ENCODE measurements at regions not wholly inside any gene's neighbourhood (a gene's known extent, or its start where the extent isn't known, plus 50 kb on each side); places are given as distances from the start of the nearest gene placed in this dataset.

- no peaks in the 10 kb centered on the region for H3K27me3 Mint-ChIP-seq
- POLR2A ChIA-PET = no interaction called here
- peaks cover 0 to 14% (median 5%) of the 10 kb centered on the region in 5 donors for H3K9me3 Mint-ChIP-seq
- DNase-seq = no peak
- Histone ChIP-seq H3K4me3 (ENCODE audit: low read length) (no peak overlapping the region), H3K27ac (ENCODE audit: low read depth, low read length) (no peak overlapping the region), H3K9me3 (ENCODE audit: low read length) (no peaks in the 10 kb centered on the region), H3K4me1 (ENCODE audit: insufficient read depth, low read length) (no peaks in the 10 kb centered on the region), H3K27me3 (ENCODE audit: insufficient read depth, low read length, poor library complexity, severe bottlenecking) (no peaks in the 10 kb centered on the region), H3K36me3 (ENCODE audit: insufficient read depth, low read length) (no peaks in the 10 kb centered on the region)
- CTCF ChIA-PET = no interaction called here
- H3K36me3 Mint-ChIP-seq = no peaks in the 10 kb centered on the region
- no peak overlapping the region for H3K27ac Mint-ChIP-seq
- no peaks in the 10 kb centered on the region for H3K4me1 Mint-ChIP-seq
- H3K4me3 Mint-ChIP-seq = no peak overlapping the region
Measured at GRCh38 chr13:34826432-34826831, 115.6 kb upstream of the NBEA start.

DNA sequence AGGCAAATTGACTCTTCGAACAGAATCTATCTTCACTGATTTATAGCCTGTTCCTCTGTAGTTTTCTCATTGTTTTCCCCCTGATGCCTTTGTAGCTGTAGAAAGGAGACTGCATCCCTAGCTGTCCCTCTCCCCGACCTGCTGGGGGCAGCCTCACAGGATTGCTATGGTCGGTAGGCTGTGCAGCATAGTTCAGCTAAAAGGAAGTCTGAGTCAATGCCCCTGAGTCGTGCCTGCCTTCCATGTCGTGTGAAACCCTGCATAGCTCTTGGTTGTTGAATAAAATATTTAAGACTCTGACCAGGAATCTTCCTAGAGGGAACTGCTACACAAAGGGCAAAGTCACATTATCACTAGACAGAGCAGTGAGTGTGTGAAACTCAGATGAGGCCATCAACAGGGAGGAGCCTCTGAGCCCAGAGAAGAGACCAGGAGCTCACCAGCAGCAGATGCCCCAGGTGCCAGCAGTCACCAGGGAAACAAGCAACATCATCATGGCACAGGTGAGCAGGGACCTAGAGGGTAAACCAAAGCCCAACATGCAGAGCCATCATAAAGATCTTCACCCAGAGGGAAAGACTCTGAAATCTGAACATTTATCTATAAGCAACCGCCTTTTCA is 108.4 kb upstream of the NBEA start:
- no peak for DNase-seq
- Histone ChIP-seq H3K36me3 (ENCODE audit: insufficient read depth, low read length) (no peaks in the 10 kb centered on the region), H3K4me1 (ENCODE audit: insufficient read depth, low read length) (no peaks in the 10 kb centered on the region), H3K27me3 (ENCODE audit: insufficient read depth, low read length, poor library complexity, severe bottlenecking) (no peaks in the 10 kb centered on the region), H3K4me3 (ENCODE audit: low read length) (no peak overlapping the region), H3K9me3 (ENCODE audit: low read length) (no peaks in the 10 kb centered on the region), H3K27ac (ENCODE audit: low read depth, low read length) (no peak overlapping the region)
- no peak overlapping the region for H3K27ac Mint-ChIP-seq
- ChIA-PET CTCF (no interaction called here), POLR2A (no interaction called here)
- no peaks in the 10 kb centered on the region for H3K36me3 Mint-ChIP-seq
- peaks cover 7 to 14% (median 8%) of the 10 kb centered on the region in 5 donors for H3K9me3 Mint-ChIP-seq
- no peaks in the 10 kb centered on the region for H3K4me1 Mint-ChIP-seq
- no peak overlapping the region for H3K4me3 Mint-ChIP-seq
- no peaks in the 10 kb centered on the region for H3K27me3 Mint-ChIP-seq

GRCh38 chr13:34842466-34842865 is 99.6 kb upstream of the NBEA start:
- no peaks in the 10 kb centered on the region for H3K27me3 ChIP-seq (ENCODE audit: insufficient read depth, low read length, poor library complexity, severe bottlenecking)
- no peak overlapping the region for H3K27ac ChIP-seq (ENCODE audit: low read depth, low read length)
- ChIA-PET POLR2A (no interaction called here), CTCF (no interaction called here)
- Mint-ChIP-seq H3K4me1 (no peaks in the 10 kb centered on the region), H3K9me3 (peaks cover 3 to 9% (median 5%) of the 10 kb centered on the region in 5 donors), H3K27me3 (no peaks in the 10 kb centered on the region), H3K4me3 (no peak overlapping the region), H3K27ac (no peak overlapping the region), H3K36me3 (no peaks in the 10 kb centered on the region)
- no peaks in the 10 kb centered on the region for H3K36me3 ChIP-seq (ENCODE audit: insufficient read depth, low read length)
- no peaks in the 10 kb centered on the region for H3K4me1 ChIP-seq (ENCODE audit: insufficient read depth, low read length)
- DNase-seq = no peak
- no peak overlapping the region for H3K4me3 ChIP-seq (ENCODE audit: low read length)
- H3K9me3 ChIP-seq (ENCODE audit: low read length) = no peaks in the 10 kb centered on the region

- Mint-ChIP-seq H3K9me3 (peaks cover 0 to 4% (median 2%) of the 10 kb centered on the region in 5 donors), H3K27me3 (no peaks in the 10 kb centered on the region), H3K27ac (no peak overlapping the region), H3K4me1 (no peaks in the 10 kb centered on the region), H3K36me3 (no peaks in the 10 kb centered on the region), H3K4me3 (no peak overlapping the region)
- Histone ChIP-seq H3K27ac (ENCODE audit: low read depth, low read length) (no peak overlapping the region), H3K27me3 (ENCODE audit: insufficient read depth, low read length, poor library complexity, severe bottlenecking) (no peaks in the 10 kb centered on the region), H3K36me3 (ENCODE audit: insufficient read depth, low read length) (no peaks in the 10 kb centered on the region), H3K4me3 (ENCODE audit: low read length) (no peak overlapping the region), H3K9me3 (ENCODE audit: low read length) (no peaks in the 10 kb centered on the region), H3K4me1 (ENCODE audit: insufficient read depth, low read length) (no peaks in the 10 kb centered on the region)
- CTCF ChIA-PET = no interaction called here
- DNase-seq = no peak
- POLR2A ChIA-PET = no interaction called here
Measured at GRCh38 chr13:34847766-34848165, 94.3 kb upstream of the NBEA start.

DNA sequence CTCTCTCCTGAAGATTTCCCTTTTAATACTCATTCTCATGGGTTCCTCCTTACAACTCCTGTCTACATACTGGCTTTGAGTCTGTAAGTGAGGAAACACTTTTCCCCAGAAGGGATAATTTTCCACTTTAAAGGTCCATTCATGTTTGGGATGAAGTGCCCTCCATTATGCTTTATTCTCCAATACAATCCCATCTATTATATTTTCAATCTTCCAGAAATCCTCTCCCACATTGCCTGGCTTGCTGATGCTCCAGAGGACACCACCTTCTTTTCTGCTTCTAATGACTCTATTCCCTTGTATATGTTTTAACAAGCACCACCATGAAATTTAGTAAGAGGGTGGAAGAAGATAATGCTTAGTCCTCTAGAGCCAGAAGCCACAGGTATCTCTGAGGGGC is 92.7 kb upstream of the NBEA start:
- Mint-ChIP-seq H3K4me3 (no peak overlapping the region), H3K4me1 (no peaks in the 10 kb centered on the region), H3K9me3 (peaks cover 0 to 4% (median 3%) of the 10 kb centered on the region in 5 donors), H3K36me3 (no peaks in the 10 kb centered on the region), H3K27ac (no peak overlapping the region), H3K27me3 (no peaks in the 10 kb centered on the region)
- Histone ChIP-seq H3K9me3 (ENCODE audit: low read length) (no peaks in the 10 kb centered on the region), H3K36me3 (ENCODE audit: insufficient read depth, low read length) (no peaks in the 10 kb centered on the region), H3K27ac (ENCODE audit: low read depth, low read length) (no peak overlapping the region), H3K4me1 (ENCODE audit: insufficient read depth, low read length) (no peaks in the 10 kb centered on the region), H3K27me3 (ENCODE audit: insufficient read depth, low read length, poor library complexity, severe bottlenecking) (no peaks in the 10 kb centered on the region), H3K4me3 (ENCODE audit: low read length) (no peak overlapping the region)
- POLR2A ChIA-PET = no interaction called here
- DNase-seq = no peak
- CTCF ChIA-PET = no interaction called here

- no peaks in the 10 kb centered on the region for H3K27me3 Mint-ChIP-seq
- Histone ChIP-seq H3K27me3 (ENCODE audit: insufficient read depth, low read length, poor library complexity, severe bottlenecking) (no peaks in the 10 kb centered on the region), H3K4me1 (ENCODE audit: insufficient read depth, low read length) (no peaks in the 10 kb centered on the region), H3K4me3 (ENCODE audit: low read length) (no peak overlapping the region), H3K9me3 (ENCODE audit: low read length) (no peaks in the 10 kb centered on the region), H3K27ac (ENCODE audit: low read depth, low read length) (no peak overlapping the region), H3K36me3 (ENCODE audit: insufficient read depth, low read length) (no peaks in the 10 kb centered on the region)
- peaks cover 0 to 4% (median 0%) of the 10 kb centered on the region in 5 donors for H3K9me3 Mint-ChIP-seq
- H3K27ac Mint-ChIP-seq = no peak overlapping the region
- no peaks in the 10 kb centered on the region for H3K4me1 Mint-ChIP-seq
- H3K36me3 Mint-ChIP-seq = no peaks in the 10 kb centered on the region
- ChIA-PET POLR2A (no interaction called here), CTCF (no interaction called here)
- DNase-seq = no peak
- H3K4me3 Mint-ChIP-seq = no peak overlapping the region
Measured at GRCh38 chr13:34853161-34853560, 88.9 kb upstream of the NBEA start.

- CTCF ChIA-PET = no interaction called here
Measured at GRCh38 chr13:34857558-34858325, 84.3 kb upstream of the NBEA start.

GRCh38 chr13:34862311-34862710 is 79.8 kb upstream of the NBEA start:
- Mint-ChIP-seq H3K27me3 (no peaks in the 10 kb centered on the region), H3K36me3 (peaks cover 0 to 1% (median 0%) of the 10 kb centered on the region in 3 donors)
- CTCF ChIA-PET = no interaction called here

More at GRCh38 chr13:34857558-34858325, 84.3 kb upstream of the NBEA start:
- no peak overlapping the region for H3K4me3 ChIP-seq (ENCODE audit: low read length)
- Mint-ChIP-seq H3K36me3 (peaks cover 0 to 1% (median 0%) of the 10 kb centered on the region in 3 donors), H3K9me3 (peaks cover 0 to 2% (median 0%) of the 10 kb centered on the region in 5 donors), H3K4me3 (no peak overlapping the region), H3K4me1 (no peaks in the 10 kb centered on the region), H3K27me3 (no peaks in the 10 kb centered on the region), H3K27ac (no peak overlapping the region)
- H3K36me3 ChIP-seq (ENCODE audit: insufficient read depth, low read length) = no peaks in the 10 kb centered on the region
- no peaks in the 10 kb centered on the region for H3K4me1 ChIP-seq (ENCODE audit: insufficient read depth, low read length)
- no peak for DNase-seq
- H3K27ac ChIP-seq (ENCODE audit: low read depth, low read length) = no peak overlapping the region
- H3K9me3 ChIP-seq (ENCODE audit: low read length) = no peaks in the 10 kb centered on the region
- no peaks in the 10 kb centered on the region for H3K27me3 ChIP-seq (ENCODE audit: insufficient read depth, low read length, poor library complexity, severe bottlenecking)
- POLR2A ChIA-PET = no interaction called here

More at GRCh38 chr13:34862311-34862710, 79.8 kb upstream of the NBEA start:
- Mint-ChIP-seq H3K4me1 (no peaks in the 10 kb centered on the region), H3K4me3 (no peak overlapping the region), H3K9me3 (peaks cover 0 to 3% (median 0%) of the 10 kb centered on the region in 5 donors), H3K27ac (no peak overlapping the region)
- Histone ChIP-seq H3K36me3 (ENCODE audit: insufficient read depth, low read length) (no peaks in the 10 kb centered on the region), H3K27me3 (ENCODE audit: insufficient read depth, low read length, poor library complexity, severe bottlenecking) (no peaks in the 10 kb centered on the region), H3K27ac (ENCODE audit: low read depth, low read length) (no peak overlapping the region), H3K9me3 (ENCODE audit: low read length) (no peaks in the 10 kb centered on the region), H3K4me3 (ENCODE audit: low read length) (no peak overlapping the region), H3K4me1 (ENCODE audit: insufficient read depth, low read length) (no peaks in the 10 kb centered on the region)
- no peak for DNase-seq
- POLR2A ChIA-PET = no interaction called here

All from CD8-positive, alpha-beta memory T cell (primary cell).